Lower lobe of right lung (tissue), 2 donors: ENCODE measurements at regions not wholly inside any gene's neighbourhood (a gene's known extent, or its start where the extent isn't known, plus 50 kb on each side); places are given as distances from the start of the nearest gene placed in this dataset.

Experiments used
- ATAC-seq, 2 donors: fragments of 200-7000 bp; cut with Tn5 transposase; one replicate each; pipeline ENCODE4 v1.9.1; 2020 to 2022; ENCODE audit warnings: mild to moderate bottlenecking in 2 of 2, moderate library complexity in 2 of 2
- DNase-seq: peaks from one replicate; pipeline ENCODE4 v3.0.0-alpha.2; 2020
- H3K27ac ChIP-seq: fragments of 200-600 bp; one replicate; pipeline ENCODE4 v1.8.0; 2022
- H3K27me3 ChIP-seq: fragments of 200-600 bp; one replicate; pipeline ENCODE4 v1.8.0; 2022; ENCODE audit warnings: low read depth
- H3K36me3 ChIP-seq: fragments of 200-600 bp; one replicate; pipeline ENCODE4 v1.8.0; 2022; ENCODE audit warnings: mild to moderate bottlenecking
- H3K4me1 ChIP-seq: fragments of 200-600 bp; one replicate; pipeline ENCODE4 v1.8.0; 2022
- H3K4me3 ChIP-seq: fragments of 200-600 bp; one replicate; pipeline ENCODE4 v1.8.0; 2022; ENCODE audit warnings: mild to moderate bottlenecking
- H3K9me3 ChIP-seq: fragments of 200-600 bp; one replicate; pipeline ENCODE4 v1.8.0; 2022
- intact Hi-C: fragments of 100-400 bp; cut with DNase I; formaldehyde crosslinking; loops from one replicate; pipeline ENCODE4 v1.11.0; 2022
- TF ChIP-seq, protein P1 (sequence below): fragments of 200-600 bp; IDR thresholded peaks from one replicate; pipeline ENCODE4 v1.8.0; 2022; ENCODE audit warnings: antibody characterized with exemption, mild to moderate bottlenecking
- donor health status: DM: no; HTN: yes; CAD: no; lungs with severe emphysema.

DNA sequence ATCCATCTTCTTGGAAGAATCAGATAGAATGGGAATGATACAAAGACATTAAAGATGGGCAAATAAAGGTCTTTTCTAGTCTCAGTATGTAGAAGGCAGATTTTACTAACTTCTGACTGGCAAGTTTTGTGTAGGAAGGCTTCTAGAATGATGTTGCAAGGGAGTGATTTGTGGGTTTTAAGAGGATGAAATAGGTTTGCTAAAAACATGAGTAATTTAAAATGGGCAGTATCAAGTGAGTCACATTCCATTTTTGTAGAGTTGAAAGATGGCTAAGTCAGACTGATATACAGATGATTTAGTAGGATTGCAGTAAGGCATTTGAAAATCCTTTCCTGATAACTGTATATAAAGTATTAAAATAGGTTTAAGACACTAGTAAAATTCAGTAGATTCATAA is 777.4 kb downstream of the SORCS1 start:
- no peaks in the 10 kb centered on the region for H3K4me1 ChIP-seq
- DNase-seq (no peak), ATAC-seq (no peak)
- intact Hi-C loops = no loop called here
- H3K4me3 ChIP-seq = no peak overlapping the region
- H3K27me3 ChIP-seq = no peaks in the 10 kb centered on the region
- no peak overlapping the region for H3K27ac ChIP-seq
- TF ChIP-seq, protein P1, sequence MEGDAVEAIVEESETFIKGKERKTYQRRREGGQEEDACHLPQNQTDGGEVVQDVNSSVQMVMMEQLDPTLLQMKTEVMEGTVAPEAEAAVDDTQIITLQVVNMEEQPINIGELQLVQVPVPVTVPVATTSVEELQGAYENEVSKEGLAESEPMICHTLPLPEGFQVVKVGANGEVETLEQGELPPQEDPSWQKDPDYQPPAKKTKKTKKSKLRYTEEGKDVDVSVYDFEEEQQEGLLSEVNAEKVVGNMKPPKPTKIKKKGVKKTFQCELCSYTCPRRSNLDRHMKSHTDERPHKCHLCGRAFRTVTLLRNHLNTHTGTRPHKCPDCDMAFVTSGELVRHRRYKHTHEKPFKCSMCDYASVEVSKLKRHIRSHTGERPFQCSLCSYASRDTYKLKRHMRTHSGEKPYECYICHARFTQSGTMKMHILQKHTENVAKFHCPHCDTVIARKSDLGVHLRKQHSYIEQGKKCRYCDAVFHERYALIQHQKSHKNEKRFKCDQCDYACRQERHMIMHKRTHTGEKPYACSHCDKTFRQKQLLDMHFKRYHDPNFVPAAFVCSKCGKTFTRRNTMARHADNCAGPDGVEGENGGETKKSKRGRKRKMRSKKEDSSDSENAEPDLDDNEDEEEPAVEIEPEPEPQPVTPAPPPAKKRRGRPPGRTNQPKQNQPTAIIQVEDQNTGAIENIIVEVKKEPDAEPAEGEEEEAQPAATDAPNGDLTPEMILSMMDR = no peak
- no peaks in the 10 kb centered on the region for H3K36me3 ChIP-seq
- H3K9me3 ChIP-seq = no peaks in the 10 kb centered on the region

DNA sequence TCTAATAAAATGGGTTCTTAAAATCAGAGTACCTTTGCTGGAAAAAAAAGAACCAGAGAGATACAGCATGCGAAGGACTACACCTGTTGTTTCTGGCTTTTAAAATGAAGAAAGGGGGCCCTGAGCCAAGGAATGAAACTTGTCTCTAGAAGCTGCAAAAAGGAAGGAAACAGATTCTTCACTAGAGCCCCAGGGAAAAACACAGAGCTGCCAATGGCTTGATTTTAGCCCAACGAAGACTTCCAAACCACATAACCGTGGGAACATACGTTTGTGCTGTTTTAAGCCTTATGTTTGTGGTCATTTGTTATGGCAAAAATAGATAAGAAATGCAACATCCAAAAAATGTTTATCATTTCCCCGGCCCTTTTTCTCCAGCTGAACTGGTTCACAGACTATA is 780.0 kb downstream of the SORCS1 start:
- DNase-seq = no peak
- H3K4me1 ChIP-seq = no peaks in the 10 kb centered on the region
- ATAC-seq = no peak
- H3K9me3 ChIP-seq = no peaks in the 10 kb centered on the region
- intact Hi-C loops = no loop called here
- TF ChIP-seq, protein P1 = no peak
- H3K4me3 ChIP-seq = no peak overlapping the region
- no peak overlapping the region for H3K27ac ChIP-seq
- no peaks in the 10 kb centered on the region for H3K36me3 ChIP-seq
- H3K27me3 ChIP-seq = no peaks in the 10 kb centered on the region

DNA sequence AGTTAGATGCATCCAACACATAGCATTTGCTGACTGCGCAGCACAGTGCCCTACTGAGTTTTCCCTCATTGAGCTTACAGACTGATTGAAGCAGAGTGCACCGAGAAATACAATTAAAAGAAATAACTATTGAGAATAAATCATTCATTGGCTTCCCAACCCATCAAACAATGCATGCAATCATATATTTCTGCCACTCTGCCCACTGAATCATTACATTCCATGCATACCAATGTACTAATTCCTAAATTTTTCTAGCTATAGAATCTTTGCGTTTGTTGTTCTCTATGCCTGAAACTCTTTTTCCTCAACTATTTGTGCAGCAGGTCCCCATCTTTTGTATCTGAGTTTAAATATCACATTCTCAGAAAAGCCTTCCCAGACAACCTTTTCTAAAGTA is 783.8 kb downstream of the SORCS1 start:
- H3K4me1 ChIP-seq = no peaks in the 10 kb centered on the region
- DNase-seq = no peak
- H3K9me3 ChIP-seq = peaks cover 5% of the 10 kb centered on the region
- no peaks in the 10 kb centered on the region for H3K27me3 ChIP-seq
- no peak overlapping the region for H3K4me3 ChIP-seq
- intact Hi-C loops = no loop called here
- H3K36me3 ChIP-seq = no peaks in the 10 kb centered on the region
- H3K27ac ChIP-seq = no peak overlapping the region
- no peak for ATAC-seq
- TF ChIP-seq, protein P1 = no peak

DNA sequence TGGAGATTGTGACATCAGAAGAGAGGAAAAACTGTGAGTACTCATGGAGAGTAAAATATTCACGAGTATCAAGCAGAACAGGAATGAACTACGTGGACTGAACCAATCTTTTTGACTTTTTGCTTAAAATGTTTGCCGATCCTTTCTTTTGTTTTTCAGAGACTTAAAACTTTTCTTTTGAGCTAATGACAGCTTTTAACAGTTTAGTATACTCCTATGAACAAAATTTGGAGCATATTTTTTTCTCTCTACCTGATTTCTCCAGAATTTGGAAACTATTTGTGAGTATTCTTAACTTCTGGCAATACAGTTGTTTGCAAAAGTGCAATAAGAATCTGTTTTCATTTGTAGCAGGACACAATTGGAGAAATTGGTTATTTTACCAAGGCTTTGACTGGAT is 786.3 kb downstream of the SORCS1 start:
- Histone ChIP-seq H3K4me1 (no peaks in the 10 kb centered on the region), H3K27me3 (no peaks in the 10 kb centered on the region), H3K9me3 (peaks cover 5% of the 10 kb centered on the region), H3K36me3 (no peaks in the 10 kb centered on the region), H3K27ac (no peak overlapping the region), H3K4me3 (no peak overlapping the region)
- intact Hi-C loops = no loop called here
- ATAC-seq (no peak), DNase-seq (no peak)
- TF ChIP-seq, protein P1 = no peak

DNA sequence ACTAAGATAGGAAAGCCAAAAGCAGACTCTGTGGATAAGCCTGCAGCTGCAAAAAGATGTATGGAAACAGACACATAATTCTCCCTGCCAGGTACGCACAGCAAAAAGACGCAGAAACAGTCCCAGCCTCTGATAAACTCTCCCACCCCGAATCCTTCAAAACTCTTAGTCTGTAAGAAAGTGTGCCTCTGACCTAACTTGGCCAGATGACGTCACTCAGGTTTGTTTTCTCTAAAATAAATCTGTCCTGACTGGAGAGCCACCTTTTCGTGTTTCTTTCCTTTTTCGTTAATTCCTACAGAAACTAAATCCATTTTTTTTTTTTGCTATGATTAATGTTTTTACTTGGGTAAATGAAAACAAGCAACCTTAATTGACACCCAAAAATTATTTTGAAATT is 793.8 kb downstream of the SORCS1 start:
- no peaks in the 10 kb centered on the region for H3K9me3 ChIP-seq
- no peak for DNase-seq
- TF ChIP-seq, protein P1 = no peak
- no peak overlapping the region for H3K4me3 ChIP-seq
- H3K27ac ChIP-seq = no peak overlapping the region
- no peaks in the 10 kb centered on the region for H3K27me3 ChIP-seq
- intact Hi-C loops = no loop called here
- H3K4me1 ChIP-seq = no peaks in the 10 kb centered on the region
- H3K36me3 ChIP-seq = no peaks in the 10 kb centered on the region
- no peak for ATAC-seq

DNA sequence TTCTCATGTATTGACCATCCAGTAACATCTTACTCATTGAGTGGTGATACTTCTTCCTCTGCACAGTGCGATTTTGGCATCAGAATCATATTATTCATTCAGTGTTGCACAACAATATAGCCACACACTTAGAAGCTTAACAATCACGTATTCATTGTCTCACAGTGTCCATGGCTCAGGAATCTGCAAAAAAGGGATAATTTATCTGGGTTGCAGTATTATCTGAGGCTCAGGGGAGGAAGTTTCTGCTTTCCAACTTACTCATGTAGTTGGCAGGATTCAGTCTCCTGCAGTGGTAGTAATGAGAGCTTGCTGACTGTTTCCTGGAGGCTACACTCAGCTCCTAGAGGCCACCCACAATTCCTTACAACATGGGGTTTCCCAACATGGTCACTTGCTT is 803.6 kb downstream of the SORCS1 start:
- no peak for DNase-seq
- no peak overlapping the region for H3K27ac ChIP-seq
- H3K4me3 ChIP-seq = no peak overlapping the region
- no peaks in the 10 kb centered on the region for H3K27me3 ChIP-seq
- TF ChIP-seq, protein P1 = no peak
- no peak for ATAC-seq
- no peaks in the 10 kb centered on the region for H3K4me1 ChIP-seq
- intact Hi-C loops = no loop called here
- no peaks in the 10 kb centered on the region for H3K9me3 ChIP-seq
- no peaks in the 10 kb centered on the region for H3K36me3 ChIP-seq
